HEK293 (cell line): ENCODE measurements at regions not wholly inside any gene's neighbourhood (a gene's known extent, or its start where the extent isn't known, plus 50 kb on each side); places are given as distances from the start of the nearest gene placed in this dataset.

ENCODE experiments used
- CTCF ChIA-PET: fragments of 350-600 bp; formaldehyde crosslinking; extraction: SDS; loops from one replicate; lab custom pipeline; 2021; ENCODE audit warnings: antibody characterized with exemption; lab: Yijun Ruan, JAX
- POLR2A ChIA-PET: fragments of 300-600 bp; formaldehyde crosslinking; extraction: SDS; loops from one replicate; lab custom pipeline; 2020; ENCODE audit warnings: antibody characterized with exemption, inconsistent platforms; lab: Yijun Ruan, JAX
- H3K27ac ChIP-seq: fragments of 200-500 bp; sonication (Bioruptor generic); 2 replicates; pipeline ENCODE4 v1.5.1; 2014; ENCODE audit warnings: low read depth, low read length, control low read depth, inconsistent platforms; ENCODE audit errors: extremely low read depth
- H3K36me3 ChIP-seq, 2 experiments: fragments of 200-500 bp in 1 of 2; sonication (Bioruptor generic) in 1 of 2; 1 replicate in 1 of 2; 2 replicates in 1 of 2; pipeline ENCODE4 v1.5.1; 2014 to 2017; ENCODE audit warnings: inconsistent platforms in 2 of 2, low read length in 2 of 2; ENCODE audit not compliant: control insufficient read depth in 2 of 2, insufficient read depth in 1 of 2
- H3K4me1 ChIP-seq: fragments of 200-500 bp; sonication (Bioruptor generic); 2 replicates; pipeline ENCODE4 v1.5.1; 2014; ENCODE audit warnings: mild to moderate bottlenecking, low read length, inconsistent platforms; ENCODE audit not compliant: control insufficient read depth, insufficient read depth
- H3K4me3 ChIP-seq: 2 replicates; pipeline ENCODE4 v1.5.1; 2011; ENCODE audit warnings: low read depth, mild to moderate bottlenecking, control low read depth, low read length, moderate library complexity
- H3K9me3 ChIP-seq: fragments of 200-500 bp; sonication (Bioruptor generic); 2 replicates; pipeline ENCODE4 v1.5.1; 2014; ENCODE audit warnings: low read depth, low read length, inconsistent platforms; ENCODE audit not compliant: control insufficient read depth, insufficient read depth
- GFI1B ChIP-seq: fragments of 450-650 bp; formaldehyde crosslinking; IDR thresholded peaks from 2 replicates; pipeline ENCODE4 v1.5.1; 2016; ENCODE audit warnings: missing biosample characterization, missing genetic modification characterization
- KLF10 ChIP-seq: fragments of 450-650 bp; IDR thresholded peaks from 2 replicates; pipeline ENCODE4 v1.5.1; 2018; ENCODE audit warnings: missing biosample characterization, mild to moderate bottlenecking, missing genetic modification characterization
- RBAK ChIP-seq: fragments of 450-650 bp; formaldehyde crosslinking; IDR thresholded peaks from 2 replicates; pipeline ENCODE4 v1.5.1; 2016; ENCODE audit warnings: missing biosample characterization, missing genetic modification characterization
- YY2 ChIP-seq: fragments of 450-650 bp; formaldehyde crosslinking; IDR thresholded peaks from 2 replicates; pipeline ENCODE4 v1.5.1; 2016; ENCODE audit warnings: missing biosample characterization, missing genetic modification characterization
- ZFHX2 ChIP-seq: fragments of 450-650 bp; formaldehyde crosslinking; conservative IDR thresholded peaks from 2 replicates; pipeline ENCODE4 v1.5.1; 2016; ENCODE audit warnings: missing biosample characterization, missing genetic modification characterization
- ZFP69B ChIP-seq: fragments of 450-650 bp; formaldehyde crosslinking; IDR thresholded peaks from 2 replicates; pipeline ENCODE4 v1.5.1; 2016; ENCODE audit warnings: missing biosample characterization, missing genetic modification characterization
- ZNF138 ChIP-seq: fragments of 450-650 bp; formaldehyde crosslinking; IDR thresholded peaks from 2 replicates; pipeline ENCODE4 v1.5.1; 2016; ENCODE audit warnings: missing biosample characterization, missing genetic modification characterization, borderline replicate concordance
- ZNF175 ChIP-seq: fragments of 450-650 bp; formaldehyde crosslinking; IDR thresholded peaks from 2 replicates; pipeline ENCODE4 v1.5.1; 2016; ENCODE audit warnings: missing biosample characterization, missing genetic modification characterization
- ZNF248 ChIP-seq: fragments of 450-650 bp; formaldehyde crosslinking; IDR thresholded peaks from 2 replicates; pipeline ENCODE4 v1.5.1; 2017; ENCODE audit warnings: missing biosample characterization, missing genetic modification characterization
- ZNF266 ChIP-seq: fragments of 450-650 bp; formaldehyde crosslinking; IDR thresholded peaks from 2 replicates; pipeline ENCODE4 v1.5.1; 2016; ENCODE audit warnings: missing biosample characterization, missing genetic modification characterization, low read depth
- ZNF335 ChIP-seq: fragments of 450-650 bp; formaldehyde crosslinking; conservative IDR thresholded peaks from 2 replicates; pipeline ENCODE4 v1.5.1; 2016; ENCODE audit warnings: missing biosample characterization, missing genetic modification characterization
- ZNF747 ChIP-seq: fragments of 450-650 bp; formaldehyde crosslinking; IDR thresholded peaks from 2 replicates; pipeline ENCODE4 v1.5.1; 2016; ENCODE audit warnings: missing biosample characterization, missing genetic modification characterization
- ZNF785 ChIP-seq: fragments of 450-650 bp; formaldehyde crosslinking; IDR thresholded peaks from 2 replicates; pipeline ENCODE4 v1.5.1; 2016; ENCODE audit warnings: missing biosample characterization, missing genetic modification characterization
- TF ChIP-seq, protein P1 (sequence below): fragments of 450-650 bp; formaldehyde crosslinking; IDR thresholded peaks from 2 replicates; pipeline ENCODE4 v1.5.1; 2016; ENCODE audit warnings: missing biosample characterization, missing genetic modification characterization
- TF ChIP-seq, protein P2 (sequence below): fragments of 450-650 bp; formaldehyde crosslinking; IDR thresholded peaks from 2 replicates; pipeline ENCODE4 v1.5.1; 2016; ENCODE audit warnings: missing biosample characterization, missing genetic modification characterization
- TF ChIP-seq, protein P3 (sequence below): fragments of 450-650 bp; formaldehyde crosslinking; IDR thresholded peaks from 2 replicates; pipeline ENCODE4 v1.5.1; 2016; ENCODE audit warnings: missing biosample characterization, missing genetic modification characterization, low read depth
- TF ChIP-seq, protein P4 (sequence below): fragments of 450-650 bp; formaldehyde crosslinking; IDR thresholded peaks from 2 replicates; pipeline ENCODE4 v1.5.1; 2017; ENCODE audit warnings: missing biosample characterization, missing genetic modification characterization
- TF ChIP-seq, protein P5 (sequence below): fragments of 450-650 bp; formaldehyde crosslinking; IDR thresholded peaks from 2 replicates; pipeline ENCODE4 v1.5.1; 2016; ENCODE audit warnings: missing biosample characterization, missing genetic modification characterization
- TF ChIP-seq, protein P6 (sequence below): IDR thresholded peaks from 2 replicates; pipeline ENCODE4 v1.6.1; 2011; ENCODE audit warnings: mild to moderate bottlenecking, low read depth, low read length, borderline replicate concordance

DNA sequence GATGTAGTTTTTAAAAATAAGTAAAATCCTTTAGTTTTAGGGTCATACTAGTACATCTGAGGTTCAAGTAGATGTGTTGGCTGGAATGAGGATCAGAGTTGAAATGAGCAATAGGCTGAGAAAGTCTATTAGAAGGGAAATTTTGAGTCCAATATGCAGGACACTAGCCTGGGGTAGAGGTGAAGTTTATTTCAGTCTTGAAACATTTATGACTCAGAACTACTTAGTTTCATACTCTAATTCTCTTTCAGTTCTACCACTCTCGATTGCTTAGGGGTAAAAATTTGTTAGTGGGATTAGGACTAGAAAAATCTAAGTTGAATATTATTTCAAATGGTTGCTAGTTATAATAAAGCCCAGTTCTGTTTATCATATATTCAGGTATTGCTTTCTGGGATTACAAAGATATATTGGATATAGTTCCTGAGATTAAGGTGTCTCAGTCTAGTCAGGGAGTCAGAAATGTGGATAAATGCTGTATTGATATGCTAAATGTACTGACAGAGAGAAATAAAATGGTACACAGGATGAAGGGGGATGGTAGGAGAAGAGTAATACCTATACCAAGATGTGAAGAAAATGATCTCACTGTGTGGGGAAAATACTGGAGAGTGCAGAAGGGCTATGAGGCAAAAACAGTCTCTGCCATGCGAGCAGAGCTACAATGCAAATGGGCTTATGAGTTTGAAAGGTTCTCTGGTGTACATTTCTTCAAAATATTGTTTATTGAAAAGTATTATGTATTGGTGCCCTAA is 395.8 kb upstream of the FBXO33 start:
- TF ChIP-seq ZNF175 (tag by site-specific recombination) (no peak), ZNF747 (tag by site-specific recombination) (no peak), ZNF785 (tag by site-specific recombination) (no peak), ZNF266 (no peak), YY2 (tag by site-specific recombination) (no peak), ZFP69B (no peak), ZFHX2 (no peak), ZNF335 (no peak), GFI1B (tag by site-specific recombination) (no peak), ZNF138 (tag by site-specific recombination) (no peak), RBAK (tag by site-specific recombination) (no peak), KLF10 (tag by site-specific recombination) (no peak), ZNF248 (tag by site-specific recombination) (no peak)
- TF ChIP-seq, protein P1, sequence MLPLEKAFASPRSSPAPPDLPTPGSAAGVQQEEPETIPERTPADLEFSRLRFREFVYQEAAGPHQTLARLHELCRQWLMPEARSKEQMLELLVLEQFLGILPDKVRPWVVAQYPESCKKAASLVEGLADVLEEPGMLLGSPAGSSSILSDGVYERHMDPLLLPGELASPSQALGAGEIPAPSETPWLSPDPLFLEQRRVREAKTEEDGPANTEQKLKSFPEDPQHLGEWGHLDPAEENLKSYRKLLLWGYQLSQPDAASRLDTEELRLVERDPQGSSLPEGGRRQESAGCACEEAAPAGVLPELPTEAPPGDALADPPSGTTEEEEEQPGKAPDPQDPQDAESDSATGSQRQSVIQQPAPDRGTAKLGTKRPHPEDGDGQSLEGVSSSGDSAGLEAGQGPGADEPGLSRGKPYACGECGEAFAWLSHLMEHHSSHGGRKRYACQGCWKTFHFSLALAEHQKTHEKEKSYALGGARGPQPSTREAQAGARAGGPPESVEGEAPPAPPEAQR (tag by site-specific recombination) = no peak
- TF ChIP-seq, protein P2, sequence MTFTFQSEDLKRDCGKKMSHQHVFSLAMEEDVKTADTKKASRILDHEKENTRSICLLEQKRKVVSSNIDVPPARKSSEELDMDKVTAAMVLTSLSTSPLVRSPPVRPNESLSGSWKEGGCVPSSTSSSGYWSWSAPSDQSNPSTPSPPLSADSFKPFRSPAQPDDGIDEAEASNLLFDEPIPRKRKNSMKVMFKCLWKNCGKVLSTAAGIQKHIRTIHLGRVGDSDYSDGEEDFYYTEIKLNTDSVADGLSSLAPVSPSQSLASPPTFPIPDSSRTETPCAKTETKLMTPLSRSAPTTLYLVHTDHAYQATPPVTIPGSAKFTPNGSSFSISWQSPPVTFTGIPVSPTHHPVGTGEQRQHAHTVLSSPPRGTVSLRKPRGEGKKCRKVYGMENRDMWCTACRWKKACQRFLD (tag by site-specific recombination) = no peak
- TF ChIP-seq, protein P3, sequence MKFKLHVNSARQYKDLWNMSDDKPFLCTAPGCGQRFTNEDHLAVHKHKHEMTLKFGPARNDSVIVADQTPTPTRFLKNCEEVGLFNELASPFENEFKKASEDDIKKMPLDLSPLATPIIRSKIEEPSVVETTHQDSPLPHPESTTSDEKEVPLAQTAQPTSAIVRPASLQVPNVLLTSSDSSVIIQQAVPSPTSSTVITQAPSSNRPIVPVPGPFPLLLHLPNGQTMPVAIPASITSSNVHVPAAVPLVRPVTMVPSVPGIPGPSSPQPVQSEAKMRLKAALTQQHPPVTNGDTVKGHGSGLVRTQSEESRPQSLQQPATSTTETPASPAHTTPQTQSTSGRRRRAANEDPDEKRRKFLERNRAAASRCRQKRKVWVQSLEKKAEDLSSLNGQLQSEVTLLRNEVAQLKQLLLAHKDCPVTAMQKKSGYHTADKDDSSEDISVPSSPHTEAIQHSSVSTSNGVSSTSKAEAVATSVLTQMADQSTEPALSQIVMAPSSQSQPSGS (tag by site-specific recombination) = no peak
- TF ChIP-seq, protein P4, sequence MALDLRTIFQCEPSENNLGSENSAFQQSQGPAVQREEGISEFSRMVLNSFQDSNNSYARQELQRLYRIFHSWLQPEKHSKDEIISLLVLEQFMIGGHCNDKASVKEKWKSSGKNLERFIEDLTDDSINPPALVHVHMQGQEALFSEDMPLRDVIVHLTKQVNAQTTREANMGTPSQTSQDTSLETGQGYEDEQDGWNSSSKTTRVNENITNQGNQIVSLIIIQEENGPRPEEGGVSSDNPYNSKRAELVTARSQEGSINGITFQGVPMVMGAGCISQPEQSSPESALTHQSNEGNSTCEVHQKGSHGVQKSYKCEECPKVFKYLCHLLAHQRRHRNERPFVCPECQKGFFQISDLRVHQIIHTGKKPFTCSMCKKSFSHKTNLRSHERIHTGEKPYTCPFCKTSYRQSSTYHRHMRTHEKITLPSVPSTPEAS (tag by site-specific recombination) = no peak
- TF ChIP-seq, protein P5, sequence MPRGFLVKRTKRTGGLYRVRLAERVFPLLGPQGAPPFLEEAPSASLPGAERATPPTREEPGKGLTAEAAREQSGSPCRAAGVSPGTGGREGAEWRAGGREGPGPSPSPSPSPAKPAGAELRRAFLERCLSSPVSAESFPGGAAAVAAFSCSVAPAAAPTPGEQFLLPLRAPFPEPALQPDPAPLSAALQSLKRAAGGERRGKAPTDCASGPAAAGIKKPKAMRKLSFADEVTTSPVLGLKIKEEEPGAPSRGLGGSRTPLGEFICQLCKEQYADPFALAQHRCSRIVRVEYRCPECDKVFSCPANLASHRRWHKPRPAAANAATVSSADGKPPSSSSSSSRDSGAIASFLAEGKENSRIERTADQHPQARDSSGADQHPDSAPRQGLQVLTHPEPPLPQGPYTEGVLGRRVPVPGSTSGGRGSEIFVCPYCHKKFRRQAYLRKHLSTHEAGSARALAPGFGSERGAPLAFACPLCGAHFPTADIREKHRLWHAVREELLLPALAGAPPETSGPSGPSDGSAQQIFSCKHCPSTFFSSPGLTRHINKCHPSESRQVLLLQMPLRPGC = no peak
- TF ChIP-seq, protein P6, sequence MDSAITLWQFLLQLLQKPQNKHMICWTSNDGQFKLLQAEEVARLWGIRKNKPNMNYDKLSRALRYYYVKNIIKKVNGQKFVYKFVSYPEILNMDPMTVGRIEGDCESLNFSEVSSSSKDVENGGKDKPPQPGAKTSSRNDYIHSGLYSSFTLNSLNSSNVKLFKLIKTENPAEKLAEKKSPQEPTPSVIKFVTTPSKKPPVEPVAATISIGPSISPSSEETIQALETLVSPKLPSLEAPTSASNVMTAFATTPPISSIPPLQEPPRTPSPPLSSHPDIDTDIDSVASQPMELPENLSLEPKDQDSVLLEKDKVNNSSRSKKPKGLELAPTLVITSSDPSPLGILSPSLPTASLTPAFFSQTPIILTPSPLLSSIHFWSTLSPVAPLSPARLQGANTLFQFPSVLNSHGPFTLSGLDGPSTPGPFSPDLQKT = no peak
- TF ChIP-seq, all 188 proteins: peak for 0

More for the DNA sequence above, 395.8 kb upstream of the FBXO33 start:
- POLR2A ChIA-PET = no interaction called here
- Histone ChIP-seq H3K36me3 (no peaks in the 10 kb centered on the region), H3K9me3 (no peaks in the 10 kb centered on the region), H3K4me3 (no peak overlapping the region), H3K27ac (no peak overlapping the region), H3K4me1 (no peaks in the 10 kb centered on the region)
- CTCF ChIA-PET = no interaction called here
